Hepatocyte (in vitro differentiated cells): ENCODE measurements at regions not wholly inside any gene's neighbourhood (a gene's known extent, or its start where the extent isn't known, plus 50 kb on each side); places are given as distances from the start of the nearest gene placed in this dataset.

Experiments
- DNase-seq: peaks from one replicate; pipeline ENCODE4 v3.0.0-alpha.2; 2016; ENCODE audit warnings: low spot score
- H2AFZ ChIP-seq: fragments of 200-600 bp; sonication (generic); 2 replicates; pipeline ENCODE4 v1.6.0; 2016; ENCODE audit warnings: antibody characterized with exemption, mild to moderate bottlenecking
- H3K27ac ChIP-seq: fragments of 200-600 bp; sonication (generic); 2 replicates; pipeline ENCODE4 v1.5.1; 2016; ENCODE audit warnings: mild to moderate bottlenecking
- H3K27me3 ChIP-seq: fragments of 200-600 bp; sonication (generic); 2 replicates; pipeline ENCODE4 v1.6.1; 2016
- H3K36me3 ChIP-seq: fragments of 200-600 bp; sonication (generic); replicated peaks from 2 replicates; pipeline ENCODE4 v1.5.1; 2016; ENCODE audit warnings: low read depth; ENCODE audit not compliant: insufficient read depth
- H3K4me1 ChIP-seq: fragments of 200-600 bp; sonication (generic); 2 replicates; pipeline ENCODE4 v1.5.1; 2016; ENCODE audit warnings: mild to moderate bottlenecking, moderate library complexity; ENCODE audit not compliant: insufficient read depth
- H3K4me2 ChIP-seq: fragments of 200-600 bp; sonication (generic); 2 replicates; pipeline ENCODE4 v1.6.0; 2016
- H3K4me3 ChIP-seq: fragments of 200-600 bp; sonication (generic); 2 replicates; pipeline ENCODE4 v1.5.1; 2016; ENCODE audit warnings: mild to moderate bottlenecking
- H3K79me2 ChIP-seq: fragments of 200-600 bp; sonication (generic); 2 replicates; pipeline ENCODE4 v1.6.0; 2017; ENCODE audit warnings: mild to moderate bottlenecking
- H3K9me2 ChIP-seq: fragments of 200-600 bp; sonication (generic); replicated peaks from 2 replicates; pipeline ENCODE4 v1.6.0; 2017; ENCODE audit warnings: mild to moderate bottlenecking; ENCODE audit not compliant: insufficient read depth
- H3K9me3 ChIP-seq: fragments of 200-600 bp; sonication (generic); 2 replicates; pipeline ENCODE4 v1.5.1; 2016; ENCODE audit warnings: low read depth, mild to moderate bottlenecking
- H4K20me1 ChIP-seq: fragments of 200-600 bp; sonication (generic); 2 replicates; pipeline ENCODE4 v1.6.0; 2016; ENCODE audit warnings: mild to moderate bottlenecking; ENCODE audit not compliant: insufficient read depth, poor library complexity, severe bottlenecking
- EZH2 ChIP-seq: fragments of 200-600 bp; sonication (generic); IDR thresholded peaks from 2 replicates; pipeline ENCODE4 v1.6.1; 2016; ENCODE audit warnings: antibody characterized with exemption, mild to moderate bottlenecking, borderline replicate concordance
- EZH2phosphoT487 ChIP-seq: fragments of 200-600 bp; sonication (generic); IDR thresholded peaks from one replicate; pipeline ENCODE4 v1.6.1; 2018; ENCODE audit warnings: antibody characterized with exemption, mild to moderate bottlenecking, low read depth, moderate library complexity; ENCODE audit not compliant: unreplicated experiment, severe bottlenecking
- WGBS: methylation state at CpG from one replicate; pipeline ENCODE4 v1.1.6; 2016; ENCODE audit warnings: low lambda C conversion rate; ENCODE audit errors: missing lambda C conversion rate; 5-methylcytosine and 5-hydroxymethylcytosine counted together
- TF ChIP-seq, protein P1 (sequence below): fragments of 200-600 bp; sonication (generic); IDR thresholded peaks from 2 replicates; pipeline ENCODE4 v1.5.1; 2016; ENCODE audit warnings: antibody characterized with exemption, mild to moderate bottlenecking; ENCODE audit not compliant: poor library complexity

DNA sequence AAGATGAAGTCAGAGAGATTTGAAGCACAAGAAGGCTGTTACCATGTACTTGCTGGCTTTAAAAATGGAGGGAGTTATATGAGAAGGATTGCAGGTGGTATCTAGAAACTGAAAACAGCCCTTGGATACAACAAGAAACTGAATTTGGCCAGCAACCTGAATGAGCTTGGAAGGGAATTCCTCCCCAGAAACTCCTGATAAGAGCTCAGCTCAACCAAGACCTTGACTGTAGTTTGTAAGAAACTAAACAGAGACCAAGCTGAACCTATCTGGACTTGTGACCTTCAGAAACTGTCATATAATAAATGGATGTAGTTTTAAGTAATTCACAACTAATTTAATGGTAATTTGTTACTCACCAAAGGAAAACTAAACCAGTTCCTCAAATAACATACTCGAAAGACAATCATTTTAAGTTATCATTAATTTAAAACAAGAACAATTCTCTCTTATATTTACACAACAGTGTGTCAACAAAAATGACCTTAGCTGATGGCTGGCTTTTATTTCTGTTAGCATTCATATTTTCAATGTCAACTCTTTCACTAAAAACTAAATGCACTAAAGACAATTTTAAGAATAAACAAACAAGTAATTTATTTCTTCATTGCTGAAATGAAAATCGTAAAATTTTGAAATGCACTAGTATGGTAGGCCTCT lies 1218.4 kb upstream of the TMPRSS15 start:
- Histone ChIP-seq H3K27me3 (no peaks in the 10 kb centered on the region), H3K9me2 (no peaks in the 10 kb centered on the region), H3K79me2 (no peaks in the 10 kb centered on the region), H3K4me3 (no peak overlapping the region), H3K36me3 (no peaks in the 10 kb centered on the region), H3K4me1 (no peaks in the 10 kb centered on the region), H3K4me2 (no peak overlapping the region), H3K27ac (peak overlapping the region; percentile 44), H4K20me1 (no peaks in the 10 kb centered on the region), H3K9me3 (no peaks in the 10 kb centered on the region), H2AFZ (no peak overlapping the region)
- WGBS, result 72% methylated on average over 2 of the region's 2 CpGs
- no peak for DNase-seq
- TF ChIP-seq EZH2phosphoT487 (no peak), EZH2 (no peak)
- TF ChIP-seq, protein P1, sequence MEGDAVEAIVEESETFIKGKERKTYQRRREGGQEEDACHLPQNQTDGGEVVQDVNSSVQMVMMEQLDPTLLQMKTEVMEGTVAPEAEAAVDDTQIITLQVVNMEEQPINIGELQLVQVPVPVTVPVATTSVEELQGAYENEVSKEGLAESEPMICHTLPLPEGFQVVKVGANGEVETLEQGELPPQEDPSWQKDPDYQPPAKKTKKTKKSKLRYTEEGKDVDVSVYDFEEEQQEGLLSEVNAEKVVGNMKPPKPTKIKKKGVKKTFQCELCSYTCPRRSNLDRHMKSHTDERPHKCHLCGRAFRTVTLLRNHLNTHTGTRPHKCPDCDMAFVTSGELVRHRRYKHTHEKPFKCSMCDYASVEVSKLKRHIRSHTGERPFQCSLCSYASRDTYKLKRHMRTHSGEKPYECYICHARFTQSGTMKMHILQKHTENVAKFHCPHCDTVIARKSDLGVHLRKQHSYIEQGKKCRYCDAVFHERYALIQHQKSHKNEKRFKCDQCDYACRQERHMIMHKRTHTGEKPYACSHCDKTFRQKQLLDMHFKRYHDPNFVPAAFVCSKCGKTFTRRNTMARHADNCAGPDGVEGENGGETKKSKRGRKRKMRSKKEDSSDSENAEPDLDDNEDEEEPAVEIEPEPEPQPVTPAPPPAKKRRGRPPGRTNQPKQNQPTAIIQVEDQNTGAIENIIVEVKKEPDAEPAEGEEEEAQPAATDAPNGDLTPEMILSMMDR, result no peak

DNA sequence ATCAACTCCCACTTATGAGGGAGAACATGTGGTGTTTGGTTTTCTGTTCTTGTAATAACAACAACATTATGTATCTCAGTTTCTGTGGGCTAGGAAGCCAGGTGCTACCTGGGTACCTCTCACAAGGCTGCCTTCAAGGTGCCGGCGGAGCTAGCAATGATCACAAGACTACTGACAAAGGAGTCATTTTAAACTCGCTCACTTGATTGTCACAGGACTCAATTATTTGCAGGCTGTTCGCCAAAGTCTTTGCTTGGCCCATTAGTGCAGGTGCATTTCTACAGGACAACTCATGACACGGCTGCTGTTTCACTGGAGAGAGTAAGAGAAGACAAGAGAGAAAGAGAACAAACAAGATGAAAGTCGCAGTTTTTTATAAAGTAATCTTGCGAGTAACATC lies 1237.4 kb upstream of the TMPRSS15 start:
- no peaks in the 10 kb centered on the region for H4K20me1 ChIP-seq
- no peak overlapping the region for H3K4me3 ChIP-seq
- WGBS, result 95% methylated on average over 7 of the region's 7 CpGs
- no peak overlapping the region for H2AFZ ChIP-seq
- H3K27ac ChIP-seq, result no peak overlapping the region
- TF ChIP-seq, protein P1, result no peak
- TF ChIP-seq EZH2 (no peak), EZH2phosphoT487 (no peak)
- no peaks in the 10 kb centered on the region for H3K9me2 ChIP-seq
- no peaks in the 10 kb centered on the region for H3K9me3 ChIP-seq
- no peak overlapping the region for H3K4me2 ChIP-seq
- H3K4me1 ChIP-seq, result no peaks in the 10 kb centered on the region
- H3K79me2 ChIP-seq, result no peaks in the 10 kb centered on the region
- no peaks in the 10 kb centered on the region for H3K27me3 ChIP-seq
- no peak for DNase-seq
- H3K36me3 ChIP-seq, result no peaks in the 10 kb centered on the region

DNA sequence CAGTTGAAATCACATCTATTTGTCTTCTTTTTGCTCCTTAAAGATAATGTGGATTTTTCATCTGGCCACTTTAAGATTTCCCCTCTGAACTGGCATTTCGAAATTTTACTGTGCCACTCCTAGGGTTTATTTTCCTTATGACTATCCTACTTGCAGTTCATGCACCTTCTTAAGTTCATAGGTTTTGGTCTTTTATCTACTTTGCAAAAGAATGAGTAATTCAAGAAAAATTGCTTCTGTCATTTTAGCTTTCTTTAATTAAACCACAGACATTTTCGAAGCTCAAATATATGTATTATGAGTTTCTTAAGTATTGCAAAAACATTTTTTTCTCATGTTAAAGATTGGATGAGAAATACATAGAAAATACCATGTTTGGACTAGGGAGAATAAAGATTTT lies 1244.8 kb upstream of the TMPRSS15 start:
- Histone ChIP-seq H2AFZ (no peak overlapping the region), H3K27me3 (no peaks in the 10 kb centered on the region), H3K79me2 (no peaks in the 10 kb centered on the region), H3K36me3 (no peaks in the 10 kb centered on the region), H3K9me3 (no peaks in the 10 kb centered on the region), H3K4me1 (no peaks in the 10 kb centered on the region), H4K20me1 (no peaks in the 10 kb centered on the region), H3K4me2 (no peak overlapping the region), H3K4me3 (no peak overlapping the region), H3K9me2 (no peaks in the 10 kb centered on the region), H3K27ac (no peak overlapping the region)
- no peak for DNase-seq
- TF ChIP-seq EZH2 (no peak), EZH2phosphoT487 (no peak)
- TF ChIP-seq, protein P1, result no peak
- 84% methylated on average over 2 of the region's 2 CpGs for WGBS

DNA sequence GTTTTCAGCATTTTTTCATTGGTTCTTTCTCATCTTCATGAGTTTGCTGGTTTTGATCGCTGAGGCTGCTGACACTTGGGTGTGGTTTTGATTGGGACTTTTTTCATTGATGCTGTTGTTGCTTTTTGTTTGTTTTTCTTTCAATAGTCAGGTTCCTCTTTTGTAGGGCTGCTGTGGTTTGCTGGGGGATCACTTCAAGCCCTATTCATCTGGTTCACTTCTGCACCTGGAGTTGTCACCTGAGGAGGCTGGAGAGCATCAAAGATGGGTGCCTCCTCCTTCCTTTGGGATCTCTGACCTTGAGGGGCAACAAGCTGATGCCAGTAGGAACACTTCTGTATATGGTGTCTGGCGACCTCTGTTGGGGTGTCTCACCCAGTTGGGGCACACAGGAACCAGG lies 1279.9 kb upstream of the TMPRSS15 start:
- Histone ChIP-seq H3K4me3 (no peak overlapping the region), H3K27ac (no peak overlapping the region), H3K4me2 (no peak overlapping the region), H3K9me3 (no peaks in the 10 kb centered on the region), H3K4me1 (no peaks in the 10 kb centered on the region), H3K79me2 (no peaks in the 10 kb centered on the region), H3K27me3 (no peaks in the 10 kb centered on the region), H3K36me3 (no peaks in the 10 kb centered on the region), H4K20me1 (no peaks in the 10 kb centered on the region), H2AFZ (no peak overlapping the region), H3K9me2 (no peaks in the 10 kb centered on the region)
- 54% methylated on average over 2 of the region's 2 CpGs for WGBS
- no peak for DNase-seq
- TF ChIP-seq, protein P1, result no peak
- TF ChIP-seq EZH2phosphoT487, result no peak
- TF ChIP-seq EZH2, result no peak
